ENCODE measurements at regions not wholly inside any gene's neighbourhood (a gene's known extent, or its start where the extent isn't known, plus 50 kb on each side); places are given as distances from the start of the nearest gene placed in this dataset.

- TF ChIP-seq EZH2 (IDR thresholded peaks at IDR 0.05; ENCODE audit: borderline replicate concordance), result no peak
- no peak for TF ChIP-seq EZH2phosphoT487 (IDR thresholded peaks at IDR 0.05; ENCODE audit: low read depth, severe bottlenecking, unreplicated experiment)
- TF ChIP-seq, protein P1, sequence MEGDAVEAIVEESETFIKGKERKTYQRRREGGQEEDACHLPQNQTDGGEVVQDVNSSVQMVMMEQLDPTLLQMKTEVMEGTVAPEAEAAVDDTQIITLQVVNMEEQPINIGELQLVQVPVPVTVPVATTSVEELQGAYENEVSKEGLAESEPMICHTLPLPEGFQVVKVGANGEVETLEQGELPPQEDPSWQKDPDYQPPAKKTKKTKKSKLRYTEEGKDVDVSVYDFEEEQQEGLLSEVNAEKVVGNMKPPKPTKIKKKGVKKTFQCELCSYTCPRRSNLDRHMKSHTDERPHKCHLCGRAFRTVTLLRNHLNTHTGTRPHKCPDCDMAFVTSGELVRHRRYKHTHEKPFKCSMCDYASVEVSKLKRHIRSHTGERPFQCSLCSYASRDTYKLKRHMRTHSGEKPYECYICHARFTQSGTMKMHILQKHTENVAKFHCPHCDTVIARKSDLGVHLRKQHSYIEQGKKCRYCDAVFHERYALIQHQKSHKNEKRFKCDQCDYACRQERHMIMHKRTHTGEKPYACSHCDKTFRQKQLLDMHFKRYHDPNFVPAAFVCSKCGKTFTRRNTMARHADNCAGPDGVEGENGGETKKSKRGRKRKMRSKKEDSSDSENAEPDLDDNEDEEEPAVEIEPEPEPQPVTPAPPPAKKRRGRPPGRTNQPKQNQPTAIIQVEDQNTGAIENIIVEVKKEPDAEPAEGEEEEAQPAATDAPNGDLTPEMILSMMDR (IDR thresholded peaks at IDR 0.05; ENCODE audit: poor library complexity), result no peak
These were observed 125.9 kb downstream of the MFAP3L start for GRCh38 chr4:169900241-169900845.
